ENCODE measurements at regions not wholly inside any gene's neighbourhood (a gene's known extent, or its start where the extent isn't known, plus 50 kb on each side); places are given as distances from the start of the nearest gene placed in this dataset.
"Not testable (repeated sequence)": the region's sequence is repeated elsewhere in the genome, so short reads cannot be mapped to it uniquely, and the experiment has no call there.

DNA sequence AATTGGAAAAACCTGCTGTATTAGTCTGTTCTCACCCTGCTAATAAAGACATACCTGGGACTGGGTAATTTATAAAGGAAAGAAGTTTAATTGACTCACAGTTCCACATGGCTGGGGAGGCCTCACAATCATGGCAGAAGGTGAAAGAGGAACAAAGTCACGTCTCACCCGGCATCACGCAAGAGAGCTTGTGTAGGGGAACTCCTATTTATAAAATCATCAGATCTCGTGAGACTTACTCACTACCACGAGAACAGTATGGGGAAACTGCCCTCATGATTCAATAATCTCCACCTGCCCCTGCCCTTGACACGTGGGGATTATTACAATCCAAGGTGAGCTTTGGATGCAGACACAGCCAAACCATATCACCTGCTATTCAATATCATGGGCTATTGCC is 799.1 kb upstream of the HTR2C start:
- TF ChIP-seq, protein P1, sequence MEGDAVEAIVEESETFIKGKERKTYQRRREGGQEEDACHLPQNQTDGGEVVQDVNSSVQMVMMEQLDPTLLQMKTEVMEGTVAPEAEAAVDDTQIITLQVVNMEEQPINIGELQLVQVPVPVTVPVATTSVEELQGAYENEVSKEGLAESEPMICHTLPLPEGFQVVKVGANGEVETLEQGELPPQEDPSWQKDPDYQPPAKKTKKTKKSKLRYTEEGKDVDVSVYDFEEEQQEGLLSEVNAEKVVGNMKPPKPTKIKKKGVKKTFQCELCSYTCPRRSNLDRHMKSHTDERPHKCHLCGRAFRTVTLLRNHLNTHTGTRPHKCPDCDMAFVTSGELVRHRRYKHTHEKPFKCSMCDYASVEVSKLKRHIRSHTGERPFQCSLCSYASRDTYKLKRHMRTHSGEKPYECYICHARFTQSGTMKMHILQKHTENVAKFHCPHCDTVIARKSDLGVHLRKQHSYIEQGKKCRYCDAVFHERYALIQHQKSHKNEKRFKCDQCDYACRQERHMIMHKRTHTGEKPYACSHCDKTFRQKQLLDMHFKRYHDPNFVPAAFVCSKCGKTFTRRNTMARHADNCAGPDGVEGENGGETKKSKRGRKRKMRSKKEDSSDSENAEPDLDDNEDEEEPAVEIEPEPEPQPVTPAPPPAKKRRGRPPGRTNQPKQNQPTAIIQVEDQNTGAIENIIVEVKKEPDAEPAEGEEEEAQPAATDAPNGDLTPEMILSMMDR (conservative IDR thresholded peaks at IDR 0.05; ENCODE audit: low read length), result not testable (repeated sequence)
- TF ChIP-seq EZH2phosphoT487 (IDR thresholded peaks at IDR 0.05; ENCODE audit: borderline replicate concordance), result not testable (repeated sequence)
